Dendritic cell treated with granulocyte-macrophage colony-stimulating factor and Interleukin-4, amounts not matched to agents 40 ng/mL and 50 ng/mL, for 4 days (primary cell): ENCODE measurements at regions not wholly inside any gene's neighbourhood (a gene's known extent, or its start where the extent isn't known, plus 50 kb on each side); places are given as distances from the start of the nearest gene placed in this dataset.

Source experiments
- H3K27ac Mint-ChIP-seq: one replicate; pipeline ENCODE4 v1.8.0; 2022; ENCODE audit warnings: mild to moderate bottlenecking, mixed read lengths
- H3K27me3 Mint-ChIP-seq: one replicate; pipeline ENCODE4 v1.8.0; 2022; ENCODE audit warnings: mild to moderate bottlenecking, mixed read lengths
- H3K36me3 Mint-ChIP-seq: one replicate; pipeline ENCODE4 v1.8.0; 2022; ENCODE audit warnings: low read depth, mixed read lengths
- H3K4me1 Mint-ChIP-seq: one replicate; pipeline ENCODE4 v1.8.0; 2022; ENCODE audit warnings: low read depth, mixed read lengths
- H3K4me3 Mint-ChIP-seq: one replicate; pipeline ENCODE4 v1.8.0; 2022; ENCODE audit warnings: mild to moderate bottlenecking, moderate library complexity, mixed read lengths
- H3K9me3 Mint-ChIP-seq: one replicate; pipeline ENCODE4 v1.8.0; 2022; ENCODE audit warnings: mixed read lengths
- intact Hi-C: fragments of 100-400 bp; cut with micrococcal nuclease; formaldehyde crosslinking; loops from one replicate; pipeline ENCODE4 v1.15.0; 2022

- Mint-ChIP-seq H3K27ac (no peak overlapping the region), H3K27me3 (no peaks in the 10 kb centered on the region), H3K4me1 (no peaks in the 10 kb centered on the region), H3K9me3 (no peaks in the 10 kb centered on the region), H3K36me3 (no peaks in the 10 kb centered on the region), H3K4me3 (no peak overlapping the region)
- intact Hi-C loops = no loop called here
Measured at GRCh38 chr14:49527221-49527620, 59.0 kb downstream of the RPS29 start.

DNA sequence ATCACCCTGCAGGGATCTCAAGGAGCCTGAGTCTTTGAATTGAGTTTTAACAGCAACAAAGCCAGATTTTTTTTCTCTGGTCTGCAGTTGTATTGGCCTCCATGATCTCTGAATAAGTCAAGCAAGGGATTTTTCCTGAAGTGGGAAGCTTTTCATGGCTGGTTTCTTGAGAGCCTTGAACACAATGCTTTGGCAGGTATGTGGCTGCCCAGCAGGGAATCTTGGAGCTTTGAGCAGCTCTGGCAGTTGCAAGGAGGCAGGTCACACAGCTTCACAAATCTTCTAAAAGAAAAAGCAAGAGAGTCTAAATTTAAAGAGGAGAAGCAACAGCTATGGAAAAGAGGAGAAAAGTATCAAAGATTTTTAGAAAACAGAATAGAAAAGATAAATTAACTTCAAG is 60.1 kb downstream of the RPS29 start:
- Mint-ChIP-seq H3K4me1 (no peaks in the 10 kb centered on the region), H3K27me3 (no peaks in the 10 kb centered on the region), H3K27ac (no peak overlapping the region), H3K4me3 (no peak overlapping the region), H3K36me3 (no peaks in the 10 kb centered on the region), H3K9me3 (no peaks in the 10 kb centered on the region)
- intact Hi-C loops = no loop called here

GRCh38 chr14:49516286-49516685 is 69.9 kb downstream of the RPS29 start:
- no peak overlapping the region for H3K4me3 Mint-ChIP-seq
- no peaks in the 10 kb centered on the region for H3K27me3 Mint-ChIP-seq
- H3K9me3 Mint-ChIP-seq = no peaks in the 10 kb centered on the region
- intact Hi-C loops = no loop called here
- no peaks in the 10 kb centered on the region for H3K36me3 Mint-ChIP-seq
- H3K4me1 Mint-ChIP-seq = no peaks in the 10 kb centered on the region
- H3K27ac Mint-ChIP-seq = no peak overlapping the region

GRCh38 chr14:49512571-49512970 is 73.6 kb downstream of the RPS29 start:
- H3K4me3 Mint-ChIP-seq = no peak overlapping the region
- H3K27me3 Mint-ChIP-seq = no peaks in the 10 kb centered on the region
- no peak overlapping the region for H3K27ac Mint-ChIP-seq
- no peaks in the 10 kb centered on the region for H3K36me3 Mint-ChIP-seq
- H3K9me3 Mint-ChIP-seq = no peaks in the 10 kb centered on the region
- intact Hi-C loops = no loop called here
- H3K4me1 Mint-ChIP-seq = no peaks in the 10 kb centered on the region

DNA sequence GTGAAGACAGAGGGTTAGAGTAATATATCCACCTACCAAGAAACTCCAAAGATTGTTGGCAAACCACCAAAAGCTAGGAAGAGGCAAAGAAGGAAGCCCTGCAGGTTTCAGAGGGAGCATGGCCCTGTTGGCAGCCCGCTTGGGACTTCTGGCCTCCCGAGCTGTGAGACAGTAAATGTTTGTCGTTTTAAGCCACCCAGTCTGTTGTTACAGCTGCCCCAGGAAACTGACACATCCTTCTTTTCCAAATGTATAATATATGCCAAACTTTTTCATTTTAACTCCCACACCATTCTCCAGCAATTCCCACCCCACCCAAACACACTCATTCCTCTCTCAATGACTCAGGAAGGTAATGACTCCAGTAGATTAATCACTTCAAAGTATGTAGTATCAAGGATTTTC is 74.0 kb downstream of the RPS29 start:
- H3K27ac Mint-ChIP-seq = no peak overlapping the region
- intact Hi-C loops = no loop called here
- no peak overlapping the region for H3K4me3 Mint-ChIP-seq
- H3K9me3 Mint-ChIP-seq = no peaks in the 10 kb centered on the region
- H3K36me3 Mint-ChIP-seq = no peaks in the 10 kb centered on the region
- H3K4me1 Mint-ChIP-seq = no peaks in the 10 kb centered on the region
- no peaks in the 10 kb centered on the region for H3K27me3 Mint-ChIP-seq

DNA sequence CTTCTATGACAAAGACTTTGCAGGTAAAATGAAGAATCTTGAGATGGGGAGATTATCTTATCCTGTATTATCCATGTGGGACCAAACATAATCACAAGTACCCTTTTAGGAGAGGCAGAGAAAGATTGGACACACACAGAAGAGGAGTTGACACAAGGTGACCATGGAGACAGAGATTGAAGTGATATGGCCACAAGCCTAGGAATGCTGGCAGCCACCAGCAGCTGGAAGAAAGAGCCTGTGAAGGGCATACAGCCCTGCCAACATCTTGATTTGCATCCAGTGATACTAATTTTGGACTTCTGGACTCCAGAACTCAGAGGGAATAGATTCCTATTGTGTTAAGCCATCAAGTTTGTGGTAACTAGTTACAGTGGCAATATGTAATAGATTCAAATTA is 78.1 kb downstream of the RPS29 start:
- no peaks in the 10 kb centered on the region for H3K36me3 Mint-ChIP-seq
- no peaks in the 10 kb centered on the region for H3K27me3 Mint-ChIP-seq
- peaks cover 7% of the 10 kb centered on the region for H3K4me1 Mint-ChIP-seq
- no peak overlapping the region for H3K27ac Mint-ChIP-seq
- H3K9me3 Mint-ChIP-seq = no peaks in the 10 kb centered on the region
- no peak overlapping the region for H3K4me3 Mint-ChIP-seq
- intact Hi-C loops = no loop called here

- no peaks in the 10 kb centered on the region for H3K27me3 Mint-ChIP-seq
- peaks cover 11% of the 10 kb centered on the region for H3K4me1 Mint-ChIP-seq
- intact Hi-C loops = no loop called here
- no peak overlapping the region for H3K4me3 Mint-ChIP-seq
- no peaks in the 10 kb centered on the region for H3K36me3 Mint-ChIP-seq
- H3K27ac Mint-ChIP-seq = no peak overlapping the region
- no peaks in the 10 kb centered on the region for H3K9me3 Mint-ChIP-seq
Measured at GRCh38 chr14:49506650-49507049, 79.5 kb downstream of the RPS29 start.

DNA sequence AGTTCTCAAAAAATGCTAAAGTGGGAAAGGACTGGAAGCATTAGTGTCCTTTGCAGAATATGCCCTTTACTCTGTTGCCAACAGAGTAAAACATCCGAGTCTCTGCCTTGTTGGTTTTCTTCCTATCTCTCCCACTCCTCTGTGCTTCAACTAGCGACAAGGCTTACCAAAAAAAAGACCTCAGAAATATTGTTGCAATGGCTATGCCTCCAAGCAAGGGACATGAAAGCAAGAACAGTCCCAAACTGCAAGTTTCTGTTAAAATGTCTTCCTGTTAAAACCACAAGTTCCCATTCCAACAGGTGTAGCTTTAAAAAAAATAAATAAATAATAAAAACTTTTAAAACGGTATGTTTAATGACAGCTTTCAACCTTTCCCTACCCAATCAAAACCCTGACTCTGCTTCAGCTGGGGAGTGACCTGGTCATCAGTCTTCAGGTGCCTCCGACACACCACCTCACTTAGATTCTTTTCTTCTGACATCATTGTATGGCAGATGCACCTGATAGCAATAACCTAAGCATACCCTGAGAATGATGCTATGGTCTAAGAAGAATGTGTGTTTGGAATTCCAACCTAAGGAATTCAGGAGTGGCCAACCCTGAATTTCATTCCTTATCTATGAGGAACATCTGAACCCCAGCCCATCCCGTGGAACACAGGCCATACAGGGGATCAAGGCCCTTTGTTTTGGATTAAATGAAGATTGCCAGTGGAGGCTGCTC is 81.0 kb downstream of the RPS29 start:
- Mint-ChIP-seq H3K4me1 (peaks cover 12% of the 10 kb centered on the region), H3K27me3 (no peaks in the 10 kb centered on the region), H3K36me3 (no peaks in the 10 kb centered on the region), H3K4me3 (no peak overlapping the region), H3K9me3 (no peaks in the 10 kb centered on the region), H3K27ac (no peak overlapping the region)
- intact Hi-C loops = no loop called here

DNA sequence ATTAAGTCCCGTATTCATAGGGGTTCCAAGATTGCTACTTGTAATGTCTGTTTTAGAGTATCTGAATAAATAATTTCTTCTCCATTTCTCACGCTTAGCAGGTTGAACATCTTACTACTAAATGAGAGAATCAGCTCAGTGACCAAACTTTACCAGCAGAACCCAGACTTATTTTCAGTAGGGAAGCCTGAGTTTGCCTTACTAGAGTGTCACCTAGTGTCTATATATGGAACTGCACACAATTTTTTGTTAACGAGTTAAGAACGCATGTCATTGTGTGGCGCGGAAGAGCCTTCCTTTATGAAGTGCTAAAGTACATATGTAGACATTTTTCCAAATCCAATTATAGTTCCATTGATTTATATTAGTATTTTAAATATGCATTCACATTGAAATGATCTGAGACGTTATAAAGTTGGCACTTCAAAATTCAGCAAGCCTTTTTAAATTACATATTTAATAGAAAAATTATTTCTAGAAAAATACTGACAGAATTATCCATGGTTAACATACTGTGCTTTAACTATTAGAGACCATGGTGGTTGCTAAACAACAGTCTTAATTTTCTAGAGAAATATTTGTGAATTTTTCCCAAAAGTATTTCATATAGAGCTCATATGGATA is 88.3 kb downstream of the RPS29 start:
- Mint-ChIP-seq H3K36me3 (no peaks in the 10 kb centered on the region), H3K4me1 (peaks cover 5% of the 10 kb centered on the region), H3K27ac (no peak overlapping the region), H3K27me3 (no peaks in the 10 kb centered on the region), H3K4me3 (no peak overlapping the region), H3K9me3 (no peaks in the 10 kb centered on the region)
- intact Hi-C loops = loop anchor here (1.0 kb wide), 1 partner anchor 36 kb away; no protein-coding TSS in a partner anchor

DNA sequence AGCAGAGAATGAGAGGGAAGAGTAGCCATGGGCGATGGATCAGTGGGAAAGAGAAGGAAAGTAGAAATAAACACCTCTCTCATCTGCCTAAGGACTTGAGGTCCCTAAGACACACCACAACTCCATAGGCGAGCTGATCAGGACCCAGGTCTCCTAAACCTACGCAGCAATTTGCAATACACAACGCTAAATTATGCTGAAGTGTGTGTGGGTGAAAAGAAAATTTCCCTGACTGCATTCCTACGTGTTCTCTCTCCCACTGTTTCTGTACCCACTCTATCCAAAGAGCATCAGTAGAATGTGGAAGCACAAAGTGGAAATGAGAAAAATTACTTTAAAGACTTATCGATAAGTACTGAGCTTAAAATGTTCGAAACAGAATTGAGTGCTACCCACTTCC is 88.9 kb downstream of the RPS29 start:
- intact Hi-C loops = loop anchor here (1.0 kb wide), 1 partner anchor 35 kb away; no protein-coding TSS in a partner anchor
- Mint-ChIP-seq H3K36me3 (no peaks in the 10 kb centered on the region), H3K27ac (no peak overlapping the region), H3K4me3 (no peak overlapping the region), H3K27me3 (no peaks in the 10 kb centered on the region), H3K9me3 (no peaks in the 10 kb centered on the region), H3K4me1 (peaks cover 5% of the 10 kb centered on the region)

DNA sequence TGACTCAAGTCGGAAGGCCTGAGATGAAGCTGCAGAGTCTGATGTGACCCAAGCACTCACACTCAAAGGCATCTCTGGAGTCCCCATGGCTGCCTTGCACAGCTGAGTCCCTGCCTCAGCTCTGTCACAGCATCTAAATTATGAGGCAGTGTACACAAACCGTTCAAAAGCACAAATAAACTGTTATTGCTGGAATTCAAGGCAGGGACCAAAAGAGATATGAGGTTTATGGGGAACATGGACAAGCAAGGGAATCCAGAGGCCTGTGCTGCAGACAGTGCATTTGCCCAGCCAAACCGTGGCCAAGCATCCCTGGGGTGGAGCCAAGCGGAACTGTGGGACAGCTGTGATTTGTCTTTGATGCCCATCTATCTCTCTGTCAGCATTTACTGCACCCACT is 91.3 kb downstream of the RPS29 start:
- H3K27ac Mint-ChIP-seq = no peak overlapping the region
- H3K36me3 Mint-ChIP-seq = no peaks in the 10 kb centered on the region
- H3K27me3 Mint-ChIP-seq = no peaks in the 10 kb centered on the region
- H3K9me3 Mint-ChIP-seq = no peaks in the 10 kb centered on the region
- no peak overlapping the region for H3K4me3 Mint-ChIP-seq
- no peaks in the 10 kb centered on the region for H3K4me1 Mint-ChIP-seq
- intact Hi-C loops = no loop called here

- intact Hi-C loops = no loop called here
- no peak overlapping the region for H3K4me3 Mint-ChIP-seq
Measured at GRCh38 chr14:49493557-49493956, 92.6 kb downstream of the RPS29 start.

DNA sequence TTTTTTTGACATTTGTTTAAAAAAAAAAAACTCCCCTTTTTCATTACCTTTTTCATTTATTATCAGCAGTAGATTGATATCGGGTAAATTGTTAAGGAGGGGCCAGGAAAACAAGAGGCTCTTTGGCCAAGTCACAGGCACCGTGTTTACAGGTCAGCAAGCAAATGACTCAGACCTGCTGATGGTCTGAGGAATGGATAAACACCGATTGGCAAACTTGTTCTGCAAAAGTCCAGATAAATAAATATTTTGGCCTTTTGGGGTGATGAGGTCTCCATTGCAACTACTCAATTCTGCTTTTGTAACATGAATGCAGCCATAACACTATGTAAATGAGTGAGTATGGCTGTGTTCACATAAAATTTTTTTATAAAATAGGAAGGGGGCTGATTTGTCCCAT is 94.0 kb downstream of the RPS29 start:
- no peaks in the 10 kb centered on the region for H3K9me3 Mint-ChIP-seq
- no peak overlapping the region for H3K27ac Mint-ChIP-seq
- no peak overlapping the region for H3K4me3 Mint-ChIP-seq
- no peaks in the 10 kb centered on the region for H3K27me3 Mint-ChIP-seq
- intact Hi-C loops = no loop called here
- H3K36me3 Mint-ChIP-seq = no peaks in the 10 kb centered on the region
- H3K4me1 Mint-ChIP-seq = no peaks in the 10 kb centered on the region

More at GRCh38 chr14:49493557-49493956, 92.6 kb downstream of the RPS29 start:
- no peaks in the 10 kb centered on the region for H3K9me3 Mint-ChIP-seq
- no peak overlapping the region for H3K27ac Mint-ChIP-seq
- no peaks in the 10 kb centered on the region for H3K36me3 Mint-ChIP-seq
- H3K4me1 Mint-ChIP-seq = no peaks in the 10 kb centered on the region
- no peaks in the 10 kb centered on the region for H3K27me3 Mint-ChIP-seq

DNA sequence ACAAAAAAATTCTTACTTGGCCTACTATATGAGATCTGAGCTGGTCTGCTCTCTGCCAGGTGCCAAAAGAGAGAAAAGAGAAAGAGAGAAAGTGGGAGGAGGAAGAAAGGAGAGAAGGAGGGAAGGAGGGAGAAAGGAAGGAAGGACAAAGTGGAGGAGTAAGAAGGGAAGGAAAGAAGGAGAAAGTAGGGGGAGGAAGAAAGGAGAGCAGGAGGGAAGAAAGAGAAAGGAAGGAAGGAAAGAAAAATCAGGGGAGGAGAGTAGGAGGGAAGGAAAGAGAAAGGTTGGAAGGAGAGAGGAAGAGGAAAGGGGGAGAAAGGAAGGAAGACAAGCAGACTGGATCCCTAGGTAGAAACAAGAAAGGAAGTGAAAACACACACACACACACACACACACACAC is 96.8 kb downstream of the RPS29 start:
- no peaks in the 10 kb centered on the region for H3K9me3 Mint-ChIP-seq
- H3K27me3 Mint-ChIP-seq = no peaks in the 10 kb centered on the region
- no peaks in the 10 kb centered on the region for H3K36me3 Mint-ChIP-seq
- H3K4me3 Mint-ChIP-seq = no peak overlapping the region
- H3K27ac Mint-ChIP-seq = no peak overlapping the region
- intact Hi-C loops = no loop called here
- H3K4me1 Mint-ChIP-seq = no peaks in the 10 kb centered on the region

DNA sequence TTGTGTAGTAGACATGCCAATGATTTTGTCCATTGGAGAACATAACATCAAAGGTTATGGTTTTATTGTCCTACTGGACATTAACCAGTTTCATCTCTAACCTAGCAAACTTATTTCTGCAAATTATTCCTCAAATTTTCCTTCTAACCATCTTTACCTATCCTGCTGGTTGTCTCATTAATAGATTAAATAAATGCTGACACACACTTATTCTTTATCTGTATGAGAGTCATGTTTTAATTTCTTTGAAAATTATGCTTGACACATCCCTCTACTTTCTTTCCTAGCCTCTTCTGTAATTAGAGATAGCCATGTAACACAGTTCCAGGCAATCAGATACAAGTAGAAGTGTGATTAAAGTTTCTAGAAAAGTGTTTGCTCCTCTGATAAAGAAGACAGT is 98.9 kb downstream of the RPS29 start:
- Mint-ChIP-seq H3K4me1 (no peaks in the 10 kb centered on the region), H3K4me3 (no peak overlapping the region), H3K9me3 (no peaks in the 10 kb centered on the region), H3K27me3 (no peaks in the 10 kb centered on the region), H3K36me3 (no peaks in the 10 kb centered on the region), H3K27ac (no peak overlapping the region)
- intact Hi-C loops = no loop called here
